Dedifferentiated amniotic fluid mesenchymal stem cell (primary cell): ENCODE measurements at regions not wholly inside any gene's neighbourhood (a gene's known extent, or its start where the extent isn't known, plus 50 kb on each side); places are given as distances from the start of the nearest gene placed in this dataset.
"Not testable (repeated sequence)": the region's sequence is repeated elsewhere in the genome, so short reads cannot be mapped to it uniquely, and the experiment has no call there.

Source experiments
- DNase-seq: peaks from one replicate; pipeline ENCODE4 v3.0.0-alpha.2; 2016; ENCODE audit errors: extremely low spot score

DNA sequence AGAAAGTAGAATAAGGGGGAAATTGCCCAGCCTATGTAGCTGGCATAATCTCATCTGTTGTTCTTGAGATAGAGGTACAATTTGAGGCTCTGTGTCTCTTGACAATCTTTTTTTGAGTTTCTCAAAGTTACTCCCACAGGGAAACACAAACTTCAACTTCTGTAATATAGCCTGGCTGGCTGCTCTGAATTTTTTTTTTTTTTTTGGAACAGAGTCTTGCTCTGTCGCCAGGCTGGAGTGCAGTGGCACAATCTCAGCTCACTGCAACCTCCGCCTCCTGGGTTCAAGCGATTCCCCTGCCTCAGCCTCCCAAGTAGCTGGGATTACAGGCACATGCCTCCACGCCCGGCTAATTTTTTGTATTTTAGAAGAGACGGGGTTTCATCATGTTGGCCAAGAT lies 1486.8 kb upstream of the WWC1 start:
- DNase-seq = not testable (repeated sequence)

- DNase-seq = not testable (repeated sequence)
Observed at GRCh38 chr5:166810093-166810658, 1481.3 kb upstream of the WWC1 start.

GRCh38 chr5:166810721-166811120 lies 1480.7 kb upstream of the WWC1 start:
- no peak for DNase-seq

DNA sequence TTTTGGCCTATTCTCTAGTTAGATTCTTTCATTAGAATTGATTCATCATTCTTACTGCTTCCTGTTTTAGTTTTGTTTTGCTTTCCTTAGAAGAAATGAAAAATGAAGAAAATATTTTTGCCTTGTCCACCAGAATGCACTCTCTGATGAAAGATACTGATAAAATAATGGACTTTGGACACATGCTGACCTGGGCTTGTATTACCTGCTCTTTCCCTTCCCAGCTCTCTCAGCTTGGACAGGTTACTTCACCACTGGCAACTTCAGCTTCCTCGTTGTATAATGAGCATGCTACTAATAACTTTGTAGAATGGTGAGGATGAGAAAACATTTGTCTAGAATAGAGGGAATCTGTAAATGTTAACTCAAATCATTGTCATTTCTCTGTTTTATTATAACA lies 1468.1 kb upstream of the WWC1 start:
- no peak for DNase-seq

GRCh38 chr5:166834246-166834645 lies 1457.2 kb upstream of the WWC1 start:
- no peak for DNase-seq

DNA sequence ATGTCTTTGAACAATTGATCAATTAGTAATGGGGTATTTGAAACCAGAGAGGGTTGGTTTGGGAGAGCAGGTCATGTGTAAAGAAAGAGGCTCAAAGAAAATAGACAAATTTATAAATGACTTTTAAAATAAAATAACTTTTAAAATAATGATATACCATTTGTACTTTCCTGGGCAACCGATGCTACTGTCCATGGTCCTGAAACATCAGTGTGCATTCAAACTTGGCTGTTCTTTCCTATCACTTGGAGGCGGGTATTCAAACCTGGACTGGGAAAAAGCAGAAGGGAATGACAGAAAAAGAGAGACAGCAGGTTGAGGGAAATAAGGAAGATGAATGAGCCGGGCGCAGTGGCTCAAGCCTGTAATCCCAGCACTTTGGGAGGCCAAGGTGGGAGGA lies 1446.4 kb upstream of the WWC1 start:
- DNase-seq = no peak

DNA sequence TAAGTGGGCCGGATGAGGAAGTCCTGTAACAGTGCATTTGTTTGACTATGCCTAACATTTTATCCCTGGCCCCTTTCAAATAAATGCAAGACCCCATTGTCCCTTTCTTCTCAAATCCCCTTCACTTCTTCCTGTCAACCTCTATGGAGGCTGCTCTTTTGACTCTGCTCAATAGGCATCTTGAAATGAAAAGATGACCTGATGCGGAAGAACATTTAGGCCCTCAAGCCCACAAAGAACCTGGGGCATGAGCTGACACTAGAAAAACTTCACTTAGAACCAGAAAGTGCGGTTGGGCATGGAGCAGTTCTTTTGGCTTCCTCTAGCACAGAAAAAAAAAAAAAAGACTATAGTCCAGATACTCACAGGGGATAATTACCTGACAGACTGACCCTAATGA lies 1434.7 kb upstream of the WWC1 start:
- no peak for DNase-seq

DNA sequence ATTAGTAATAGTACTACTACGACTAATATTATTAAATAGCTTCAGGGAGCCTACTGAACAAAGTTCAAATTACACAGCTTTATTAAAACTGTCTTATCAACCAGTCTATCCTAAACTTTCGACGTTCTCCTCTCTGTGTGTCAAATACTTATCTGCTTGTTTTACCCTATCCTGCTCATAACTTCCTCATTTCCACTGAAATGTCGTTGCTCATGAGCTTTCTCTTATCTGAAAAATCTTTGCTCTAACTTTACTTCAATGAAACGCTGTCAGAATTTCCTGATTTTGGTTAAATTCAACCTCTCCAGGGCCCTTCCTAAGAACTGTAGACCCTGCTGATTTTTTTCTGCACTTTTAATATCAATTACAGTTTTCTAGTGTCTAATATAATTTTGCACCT lies 1431.0 kb upstream of the WWC1 start:
- no peak for DNase-seq

DNA sequence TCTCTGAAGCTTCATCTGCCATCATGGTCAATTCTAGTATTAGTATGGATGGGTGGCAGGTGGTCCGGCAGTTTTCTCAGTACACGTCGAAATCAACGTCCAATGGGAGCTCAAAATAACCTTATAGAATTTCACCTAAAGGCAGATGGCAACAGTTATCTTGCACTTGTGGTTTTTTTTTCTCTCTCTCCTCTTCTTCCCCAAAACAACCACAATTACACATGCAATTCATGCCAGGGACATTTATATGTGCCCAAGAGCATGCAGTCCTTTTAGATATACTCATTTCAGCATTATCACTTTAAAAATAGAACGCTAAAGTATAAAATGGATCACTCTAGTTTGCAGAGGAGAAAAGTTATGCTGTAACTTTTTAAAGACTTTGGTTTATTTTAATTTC lies 1428.9 kb upstream of the WWC1 start:
- no peak for DNase-seq

GRCh38 chr5:166865206-166865605 lies 1426.2 kb upstream of the WWC1 start:
- no peak for DNase-seq

- no peak for DNase-seq
Observed at GRCh38 chr5:166880456-166880855, 1411.0 kb upstream of the WWC1 start.

GRCh38 chr5:166881802-166882201 lies 1409.6 kb upstream of the WWC1 start:
- DNase-seq = no peak

DNA sequence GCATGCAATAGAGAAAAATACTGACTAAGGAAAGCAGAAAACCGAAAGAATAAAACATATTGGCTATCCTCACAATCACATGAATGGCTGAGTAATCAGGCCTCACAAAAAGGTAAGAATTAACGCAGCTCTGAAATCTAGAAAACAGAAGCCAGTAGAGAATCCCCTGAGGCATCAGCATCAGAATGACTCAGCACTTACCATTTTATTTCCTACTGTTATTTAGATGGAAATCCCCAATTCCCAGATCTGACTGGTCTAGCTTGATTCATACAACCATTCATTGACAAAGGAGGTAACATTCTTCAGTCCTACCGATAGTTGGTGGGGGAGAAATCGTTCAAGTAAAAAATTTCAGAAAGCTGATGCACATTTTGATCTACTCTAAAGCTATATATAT lies 1408.4 kb upstream of the WWC1 start:
- no peak for DNase-seq

DNA sequence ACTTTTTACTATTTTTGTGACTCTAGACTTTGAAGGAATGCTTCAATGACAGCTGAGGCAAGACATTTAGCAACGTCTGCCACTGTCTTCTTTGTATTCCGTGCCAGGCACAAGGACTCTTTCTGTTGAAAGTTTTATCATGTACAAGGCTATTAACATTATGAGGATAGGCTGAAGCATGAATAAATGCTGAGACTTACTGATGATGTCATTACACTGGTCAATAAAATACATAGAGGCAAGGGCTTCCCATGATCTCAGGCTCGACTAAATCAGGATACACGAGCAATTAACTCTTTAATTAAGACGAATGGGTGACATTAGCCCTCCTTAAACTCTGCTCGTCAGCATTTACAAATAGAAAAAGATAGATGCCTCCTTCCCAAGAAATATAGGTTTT lies 1393.3 kb upstream of the WWC1 start:
- DNase-seq = no peak

DNA sequence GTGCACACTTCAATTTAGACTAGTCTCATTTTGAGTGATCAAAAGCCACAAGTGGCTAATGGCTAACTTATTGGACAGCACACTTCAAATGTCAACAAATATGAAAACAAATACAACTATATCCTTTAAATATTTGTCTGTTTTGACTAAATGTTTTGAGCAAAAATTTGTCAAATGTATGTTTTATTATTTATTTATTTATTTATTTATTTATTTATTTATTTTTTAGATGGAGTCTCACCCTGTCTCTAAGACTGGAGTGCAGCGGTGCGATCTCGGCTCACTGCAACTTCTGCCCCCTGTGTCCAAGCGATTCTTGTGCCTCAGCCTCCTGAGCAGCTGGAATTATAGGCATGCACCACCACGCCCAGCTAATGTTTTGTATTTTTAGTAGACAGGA lies 1392.1 kb upstream of the WWC1 start:
- no peak for DNase-seq

DNA sequence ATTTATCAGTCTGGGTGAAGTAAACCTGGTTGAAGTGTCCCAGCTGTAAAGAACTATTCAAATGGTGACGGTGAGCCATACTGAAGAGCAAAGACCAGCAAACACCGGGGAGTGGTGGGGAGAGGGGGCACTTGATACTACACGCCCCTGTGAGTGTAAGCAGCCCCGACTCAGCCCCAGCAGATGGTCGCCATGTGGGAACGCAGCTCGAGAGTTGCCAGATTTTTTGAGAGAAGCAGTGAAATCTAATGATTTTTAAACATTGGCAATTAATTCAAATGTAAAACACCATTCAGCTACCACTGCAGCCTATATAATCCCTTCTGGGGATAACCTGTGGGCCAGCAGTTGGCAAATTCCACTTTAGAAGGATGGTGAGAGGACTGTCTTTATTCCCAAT lies 1386.9 kb upstream of the WWC1 start:
- no peak for DNase-seq

DNA sequence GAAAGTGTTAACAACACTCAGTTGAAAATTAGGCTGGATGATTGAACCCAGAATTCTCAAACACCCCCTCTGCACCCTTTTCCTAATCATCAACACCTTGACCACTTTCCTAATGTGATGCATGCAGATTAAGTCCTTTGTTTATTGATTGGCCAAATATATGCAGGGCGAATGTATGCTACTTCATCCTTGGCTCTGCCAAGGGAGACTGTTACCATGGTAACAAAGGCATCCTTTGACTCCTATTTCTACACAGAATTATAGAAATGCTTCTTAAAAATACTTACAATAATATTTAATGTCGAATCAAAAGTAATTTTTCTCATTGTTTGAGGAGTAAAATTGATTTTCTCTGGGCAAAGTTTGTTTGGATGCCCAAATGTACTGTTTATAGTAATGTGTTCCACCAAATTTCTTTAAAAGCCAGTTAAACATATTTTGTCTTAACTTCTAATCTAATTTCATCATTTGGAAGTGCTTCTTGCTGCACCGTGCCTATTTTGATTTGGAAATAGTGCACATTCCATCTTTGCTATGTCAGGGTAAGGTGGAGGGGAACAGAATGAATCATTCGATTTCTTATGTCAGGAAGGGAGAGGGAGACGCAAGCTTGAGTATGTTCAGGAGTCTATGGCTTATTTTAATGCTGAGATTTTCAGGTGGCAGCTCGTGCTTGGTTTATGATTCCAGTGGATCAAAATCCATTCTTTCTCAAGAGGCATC lies 1384.3 kb upstream of the WWC1 start:
- no peak for DNase-seq

- no peak for DNase-seq
Observed at GRCh38 chr5:166909040-166909439, 1382.4 kb upstream of the WWC1 start.

GRCh38 chr5:166909926-166910325 lies 1381.5 kb upstream of the WWC1 start:
- no peak for DNase-seq

DNA sequence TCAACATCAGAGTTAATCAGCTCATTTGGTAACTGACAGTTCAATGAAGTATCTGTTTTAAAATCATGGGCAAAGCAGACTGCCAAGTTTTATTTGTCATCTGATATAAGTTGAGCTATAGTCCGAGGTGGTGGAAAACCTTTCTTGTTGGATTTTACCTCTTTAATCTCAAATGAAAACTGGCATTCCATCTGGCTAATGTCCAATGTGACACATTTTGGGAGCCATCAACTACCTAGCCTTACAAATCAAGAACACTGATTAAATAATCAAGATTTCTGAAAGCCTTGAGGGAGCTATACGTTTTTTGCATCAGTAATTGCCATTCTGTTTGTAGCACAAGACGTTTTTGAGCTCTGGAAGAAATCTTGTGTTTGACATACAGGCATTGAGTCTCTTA lies 1380.5 kb upstream of the WWC1 start:
- DNase-seq = no peak

DNA sequence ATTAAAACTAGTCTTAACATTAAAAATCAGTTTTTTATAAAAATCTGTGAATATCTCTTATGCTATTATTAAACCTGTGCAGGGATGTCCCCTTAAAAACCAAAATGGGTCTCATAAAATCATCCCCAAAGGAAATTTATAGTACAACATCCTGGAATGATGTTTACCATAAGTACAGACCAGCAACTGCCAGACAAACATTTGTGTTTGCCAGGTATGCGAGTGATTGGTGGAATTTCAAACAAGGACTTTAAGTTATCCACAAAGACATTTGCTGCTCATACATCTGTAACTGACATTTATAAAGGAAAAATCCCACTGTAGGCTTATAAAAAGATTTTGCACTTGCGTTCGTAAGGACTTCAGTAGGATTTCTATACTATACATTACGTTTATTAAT lies 1375.4 kb upstream of the WWC1 start:
- DNase-seq = no peak

- DNase-seq = no peak
Observed at GRCh38 chr5:166926138-166926537, 1365.3 kb upstream of the WWC1 start.

GRCh38 chr5:166926806-166927475 lies 1364.5 kb upstream of the WWC1 start:
- not testable (repeated sequence) for DNase-seq
